Osteocyte (in vitro differentiated cells): ENCODE measurements at regions not wholly inside any gene's neighbourhood (a gene's known extent, or its start where the extent isn't known, plus 50 kb on each side); places are given as distances from the start of the nearest gene placed in this dataset.

Source experiments
- DNase-seq: peaks from one replicate; pipeline ENCODE4 v3.0.0; 2021; ENCODE audit warnings: mixed read lengths; ENCODE audit not compliant: unreplicated experiment; ENCODE audit errors: extremely low spot score
- H3K27ac Mint-ChIP-seq: one replicate; pipeline ENCODE4 v1.8.0; 2021; ENCODE audit warnings: mild to moderate bottlenecking, mixed read lengths; ENCODE audit not compliant: unreplicated experiment
- H3K27me3 Mint-ChIP-seq: one replicate; pipeline ENCODE4 v1.8.0; 2021; ENCODE audit warnings: mixed read lengths; ENCODE audit not compliant: unreplicated experiment
- H3K36me3 Mint-ChIP-seq: one replicate; pipeline ENCODE4 v1.8.0; 2021; ENCODE audit warnings: mixed read lengths; ENCODE audit not compliant: unreplicated experiment
- H3K4me1 Mint-ChIP-seq: one replicate; pipeline ENCODE4 v1.8.0; 2021; ENCODE audit warnings: mixed read lengths; ENCODE audit not compliant: unreplicated experiment
- H3K4me3 Mint-ChIP-seq: one replicate; pipeline ENCODE4 v1.8.0; 2021; ENCODE audit warnings: mild to moderate bottlenecking, moderate library complexity, mixed read lengths; ENCODE audit not compliant: unreplicated experiment
- H3K9me3 Mint-ChIP-seq: one replicate; pipeline ENCODE4 v1.8.0; 2021; ENCODE audit warnings: mixed read lengths; ENCODE audit not compliant: unreplicated experiment
- TF ChIP-seq, protein P1 (sequence below): fragments of 200-600 bp; sonication (generic); IDR thresholded peaks from 2 replicates; pipeline ENCODE4 v1.5.0; 2021; ENCODE audit warnings: antibody characterized with exemption, mild to moderate bottlenecking, moderate library complexity

- Mint-ChIP-seq H3K27ac (no peak overlapping the region), H3K4me3 (no peak overlapping the region), H3K4me1 (no peaks in the 10 kb centered on the region), H3K9me3 (peaks cover 4% of the 10 kb centered on the region), H3K36me3 (no peaks in the 10 kb centered on the region), H3K27me3 (peaks cover 5% of the 10 kb centered on the region)
- TF ChIP-seq, protein P1, sequence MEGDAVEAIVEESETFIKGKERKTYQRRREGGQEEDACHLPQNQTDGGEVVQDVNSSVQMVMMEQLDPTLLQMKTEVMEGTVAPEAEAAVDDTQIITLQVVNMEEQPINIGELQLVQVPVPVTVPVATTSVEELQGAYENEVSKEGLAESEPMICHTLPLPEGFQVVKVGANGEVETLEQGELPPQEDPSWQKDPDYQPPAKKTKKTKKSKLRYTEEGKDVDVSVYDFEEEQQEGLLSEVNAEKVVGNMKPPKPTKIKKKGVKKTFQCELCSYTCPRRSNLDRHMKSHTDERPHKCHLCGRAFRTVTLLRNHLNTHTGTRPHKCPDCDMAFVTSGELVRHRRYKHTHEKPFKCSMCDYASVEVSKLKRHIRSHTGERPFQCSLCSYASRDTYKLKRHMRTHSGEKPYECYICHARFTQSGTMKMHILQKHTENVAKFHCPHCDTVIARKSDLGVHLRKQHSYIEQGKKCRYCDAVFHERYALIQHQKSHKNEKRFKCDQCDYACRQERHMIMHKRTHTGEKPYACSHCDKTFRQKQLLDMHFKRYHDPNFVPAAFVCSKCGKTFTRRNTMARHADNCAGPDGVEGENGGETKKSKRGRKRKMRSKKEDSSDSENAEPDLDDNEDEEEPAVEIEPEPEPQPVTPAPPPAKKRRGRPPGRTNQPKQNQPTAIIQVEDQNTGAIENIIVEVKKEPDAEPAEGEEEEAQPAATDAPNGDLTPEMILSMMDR: no peak
- no peak for DNase-seq
Observed at GRCh38 chr9:119933191-119933590, 564.0 kb upstream of the BRINP1 start.

GRCh38 chr9:119924736-119925135 lies 555.5 kb upstream of the BRINP1 start:
- peaks cover 5% of the 10 kb centered on the region for H3K27me3 Mint-ChIP-seq
- DNase-seq: no peak
- H3K27ac Mint-ChIP-seq: no peak overlapping the region
- TF ChIP-seq, protein P1: no peak
- no peak overlapping the region for H3K4me3 Mint-ChIP-seq
- H3K36me3 Mint-ChIP-seq: no peaks in the 10 kb centered on the region
- no peaks in the 10 kb centered on the region for H3K4me1 Mint-ChIP-seq
- peaks cover 7% of the 10 kb centered on the region for H3K9me3 Mint-ChIP-seq

DNA sequence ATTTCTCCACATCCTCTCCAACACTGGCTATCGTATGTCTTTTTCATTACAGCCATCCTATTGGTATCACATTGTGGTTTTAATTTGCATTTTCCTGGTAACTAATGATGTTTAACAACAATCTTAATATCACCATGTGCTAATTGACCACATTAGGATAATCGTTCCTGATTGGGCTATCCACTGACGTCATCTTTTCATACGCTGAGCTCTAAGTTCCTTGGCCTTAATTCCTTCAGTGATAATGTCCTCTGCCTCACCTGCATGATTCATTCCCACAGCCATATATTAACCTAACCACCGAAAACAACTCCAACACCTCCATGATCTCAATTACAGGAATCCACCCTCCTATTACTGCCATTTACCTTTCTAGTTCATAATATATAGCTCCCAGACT lies 547.9 kb upstream of the BRINP1 start:
- Mint-ChIP-seq H3K27ac (no peak overlapping the region), H3K4me1 (no peaks in the 10 kb centered on the region), H3K4me3 (no peak overlapping the region), H3K27me3 (no peaks in the 10 kb centered on the region), H3K36me3 (no peaks in the 10 kb centered on the region), H3K9me3 (peaks cover 11% of the 10 kb centered on the region)
- TF ChIP-seq, protein P1: no peak
- no peak for DNase-seq

DNA sequence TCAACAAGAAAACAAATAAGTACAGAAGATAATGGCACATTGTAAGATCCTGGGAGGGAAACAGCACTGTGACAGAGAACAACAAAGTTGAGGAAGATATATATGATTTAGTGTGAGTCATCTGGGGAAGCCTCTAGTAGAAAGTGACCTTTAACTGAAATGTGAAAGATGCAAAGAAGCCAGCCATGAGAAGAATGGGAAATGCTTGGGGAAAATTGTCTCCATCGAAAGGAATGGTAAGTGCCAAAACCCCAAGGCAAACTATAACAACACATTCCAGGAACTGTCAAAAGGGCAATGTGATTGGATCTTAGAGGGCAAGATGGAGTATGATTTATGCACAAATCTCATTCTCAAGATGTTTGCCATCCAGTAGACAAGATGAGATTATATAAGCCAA lies 537.8 kb upstream of the BRINP1 start:
- Mint-ChIP-seq H3K4me3 (no peak overlapping the region), H3K4me1 (no peaks in the 10 kb centered on the region), H3K27me3 (no peaks in the 10 kb centered on the region), H3K36me3 (no peaks in the 10 kb centered on the region), H3K9me3 (peaks cover 24% of the 10 kb centered on the region), H3K27ac (no peak overlapping the region)
- TF ChIP-seq, protein P1: no peak
- no peak for DNase-seq

- H3K4me1 Mint-ChIP-seq: no peaks in the 10 kb centered on the region
- H3K4me3 Mint-ChIP-seq: no peak overlapping the region
- no peaks in the 10 kb centered on the region for H3K27me3 Mint-ChIP-seq
- TF ChIP-seq, protein P1: no peak
- H3K36me3 Mint-ChIP-seq: no peaks in the 10 kb centered on the region
- peaks cover 24% of the 10 kb centered on the region for H3K9me3 Mint-ChIP-seq
- no peak for DNase-seq
- no peak overlapping the region for H3K27ac Mint-ChIP-seq
Observed at GRCh38 chr9:119905724-119906123, 536.5 kb upstream of the BRINP1 start.
